ENCODE measurements at regions not wholly inside any gene's neighbourhood (a gene's known extent, or its start where the extent isn't known, plus 50 kb on each side); places are given as distances from the start of the nearest gene placed in this dataset.

GRCh38 chr14:53448682-53449081 is 295.6 kb upstream of the DDHD1 start:
- H3K36me3 ChIP-seq, result no peaks in the 10 kb centered on the region
- peaks cover 5% of the 10 kb centered on the region for H3K4me1 ChIP-seq
- H3K4me3 ChIP-seq, result no peak overlapping the region
- no peak overlapping the region for H3K9ac ChIP-seq (ENCODE audit: low read depth in 2 of 2, low read length in 2 of 2)
- intact Hi-C loops (cut with DNase I), result no loop called here
- TF ChIP-seq CTCF (IDR thresholded peaks at IDR 0.05), result no peak
- no peak for DNase-seq
- H3K27ac ChIP-seq, result no peak overlapping the region
- H3K9me3 ChIP-seq, result no peaks in the 10 kb centered on the region
- H3K27me3 ChIP-seq, result no peaks in the 10 kb centered on the region

GRCh38 chr14:53444677-53445312 is 291.7 kb upstream of the DDHD1 start:
- no peak for DNase-seq
- no peaks in the 10 kb centered on the region for H3K27me3 ChIP-seq
- no peak overlapping the region for H3K4me3 ChIP-seq
- no peak overlapping the region for H3K27ac ChIP-seq
- no peaks in the 10 kb centered on the region for H3K9me3 ChIP-seq
- no peak for TF ChIP-seq CTCF (IDR thresholded peaks at IDR 0.05)
- intact Hi-C loops (cut with DNase I), result no loop called here
- H3K4me1 ChIP-seq, result no peaks in the 10 kb centered on the region
- no peak overlapping the region for H3K9ac ChIP-seq (ENCODE audit: low read depth in 2 of 2, low read length in 2 of 2)
- no peaks in the 10 kb centered on the region for H3K36me3 ChIP-seq

- H3K9ac ChIP-seq (ENCODE audit: low read depth in 2 of 2, low read length in 2 of 2), result no peak overlapping the region
- DNase-seq, result no peak
- H3K4me3 ChIP-seq, result no peak overlapping the region
- no peaks in the 10 kb centered on the region for H3K27me3 ChIP-seq
- no peak for TF ChIP-seq CTCF (IDR thresholded peaks at IDR 0.05)
- no peaks in the 10 kb centered on the region for H3K36me3 ChIP-seq
- H3K27ac ChIP-seq, result no peak overlapping the region
- intact Hi-C loops (cut with DNase I), result no loop called here
- H3K4me1 ChIP-seq, result no peaks in the 10 kb centered on the region
- H3K9me3 ChIP-seq, result no peaks in the 10 kb centered on the region
These were observed 288.7 kb upstream of the DDHD1 start for GRCh38 chr14:53441789-53442188.

- intact Hi-C loops (cut with DNase I), result no loop called here
- Histone ChIP-seq H3K27ac (no peak overlapping the region), H3K9ac (ENCODE audit: low read depth in 2 of 2, low read length in 2 of 2) (no peak overlapping the region), H3K9me3 (no peaks in the 10 kb centered on the region), H3K27me3 (no peaks in the 10 kb centered on the region), H3K36me3 (no peaks in the 10 kb centered on the region), H3K4me3 (no peak overlapping the region), H3K4me1 (no peaks in the 10 kb centered on the region)
- no peak for TF ChIP-seq CTCF (IDR thresholded peaks at IDR 0.05)
- no peak for DNase-seq
These were observed 284.7 kb upstream of the DDHD1 start for GRCh38 chr14:53437858-53438257.

- intact Hi-C loops (cut with DNase I), result no loop called here
- no peak for DNase-seq
These were observed 279.3 kb upstream of the DDHD1 start for GRCh38 chr14:53432378-53432802.

More at GRCh38 chr14:53432378-53432802, 279.3 kb upstream of the DDHD1 start:
- Histone ChIP-seq H3K27ac (no peak overlapping the region), H3K36me3 (no peaks in the 10 kb centered on the region), H3K9ac (ENCODE audit: low read depth in 2 of 2, low read length in 2 of 2) (no peak overlapping the region), H3K27me3 (no peaks in the 10 kb centered on the region), H3K4me3 (no peak overlapping the region), H3K4me1 (no peaks in the 10 kb centered on the region), H3K9me3 (no peaks in the 10 kb centered on the region)
- peak; percentile 35 for TF ChIP-seq CTCF (IDR thresholded peaks at IDR 0.05)

Data from colonic mucosa (tissue), 4 donors.